PC-9 (cell line): ENCODE measurements at regions not wholly inside any gene's neighbourhood (a gene's known extent, or its start where the extent isn't known, plus 50 kb on each side); places are given as distances from the start of the nearest gene placed in this dataset.

ENCODE experiments used
- BruUV-seq: library from RNA; stranded (reverse); fragments of 400-500 nt; replicated peaks from 2 replicates; lab custom pipeline; 2021; lab: Mats Ljungman, UMichigan
- CTCF ChIA-PET: fragments of 300-600 bp; sonication (Branson Sonifier 250); formaldehyde crosslinking; loops from one replicate; lab custom pipeline; 2022; ENCODE audit warnings: antibody characterized with exemption; lab: Charles Lee
- POLR2A ChIA-PET: fragments of 300-600 bp; sonication (Branson Sonifier 250); formaldehyde crosslinking; loops from one replicate; lab custom pipeline; 2022; ENCODE audit warnings: antibody characterized with exemption; ENCODE audit not compliant: unreplicated experiment; lab: Charles Lee
- DNase-seq, 2 experiments: peaks; one replicate each; pipeline versions ENCODE4 v3.0.0 to v3.0.0-alpha.2; 2015 to 2022; ENCODE audit warnings: mixed read lengths in 1 of 2
- H2AFZ ChIP-seq: fragments of 200-600 bp; sonication (generic); 2 replicates; pipeline ENCODE4 v1.8.1; 2017; ENCODE audit warnings: antibody characterized with exemption
- H3F3A ChIP-seq: fragments of 200-600 bp; sonication (generic); 2 replicates; pipeline ENCODE4 v1.8.1; 2017; ENCODE audit warnings: antibody characterized with exemption, mild to moderate bottlenecking, low read depth; ENCODE audit not compliant: insufficient read depth
- H3K27ac ChIP-seq: fragments of 200-600 bp; sonication (generic); 2 replicates; pipeline ENCODE4 v1.6.1; 2016; ENCODE audit warnings: mixed run types
- H3K27me3 ChIP-seq: fragments of 200-600 bp; sonication (generic); 2 replicates; pipeline ENCODE4 v1.6.1; 2016; ENCODE audit warnings: low read depth, mixed run types; ENCODE audit not compliant: insufficient read depth
- H3K36me3 ChIP-seq: fragments of 200-600 bp; sonication (generic); 2 replicates; pipeline ENCODE4 v1.6.1; 2016; ENCODE audit warnings: low read depth, mixed run types
- H3K4me1 ChIP-seq: fragments of 200-600 bp; sonication (generic); replicated peaks from 2 replicates; pipeline ENCODE4 v1.6.1; 2016; ENCODE audit warnings: mixed run types; ENCODE audit not compliant: insufficient read depth
- H3K4me2 ChIP-seq: fragments of 200-600 bp; sonication (generic); 2 replicates; pipeline ENCODE4 v1.6.1; 2017; ENCODE audit warnings: mixed run types
- H3K4me3 ChIP-seq: fragments of 200-600 bp; sonication (generic); 2 replicates; pipeline ENCODE4 v1.6.1; 2016; ENCODE audit warnings: mixed run types
- H3K79me2 ChIP-seq: fragments of 200-600 bp; sonication (generic); 2 replicates; pipeline ENCODE4 v1.6.1; 2017; ENCODE audit warnings: low read depth, mixed run types
- H3K9me2 ChIP-seq: fragments of 200-600 bp; sonication (generic); 2 replicates; pipeline ENCODE4 v1.8.1; 2017; ENCODE audit warnings: mild to moderate bottlenecking; ENCODE audit not compliant: insufficient read depth
- H3K9me3 ChIP-seq: fragments of 200-600 bp; sonication (generic); 2 replicates; pipeline ENCODE4 v1.8.1; 2016; ENCODE audit warnings: low read depth; ENCODE audit not compliant: insufficient read depth
- H4K20me1 ChIP-seq: fragments of 200-600 bp; sonication (generic); 2 replicates; pipeline ENCODE4 v1.8.1; 2017; ENCODE audit not compliant: insufficient read depth
- CTCF ChIP-seq: fragments of 200-600 bp; sonication (generic); conservative IDR thresholded peaks from 2 replicates; pipeline ENCODE4 v1.6.1; 2017; ENCODE audit warnings: mixed run types, antibody characterized with exemption, mild to moderate bottlenecking, moderate library complexity
- EZH2 ChIP-seq: fragments of 200-600 bp; sonication (generic); IDR thresholded peaks from 2 replicates; pipeline ENCODE4 v1.8.0; 2017; ENCODE audit warnings: antibody characterized with exemption, low read depth
- intact Hi-C: fragments of 100-400 bp; cut with micrococcal nuclease; formaldehyde crosslinking; loops from one replicate; pipeline ENCODE4 v1.10.0; 2022; ENCODE audit not compliant: unreplicated experiment

GRCh38 chr5:89584339-89584956, 701.5 kb upstream of the MEF2C start:
- peak in 1 of 2 experiments; percentile 39 for DNase-seq
- POLR2A ChIA-PET: no interaction called here
- Histone ChIP-seq H3K4me3 (no peak overlapping the region), H2AFZ (0 out of 2 replicates have a peak overlapping the region, but pooled peaks have one; percentile 8), H3K9me3 (no peaks in the 10 kb centered on the region), H3K36me3 (no peaks in the 10 kb centered on the region), H3K4me1 (no peaks in the 10 kb centered on the region), H3K4me2 (no peak overlapping the region; the same call in 1 of the 2 replicates), H4K20me1 (no peaks in the 10 kb centered on the region), H3F3A (no peaks in the 10 kb centered on the region), H3K79me2 (no peaks in the 10 kb centered on the region), H3K27ac (no peak overlapping the region), H3K9me2 (no peaks in the 10 kb centered on the region), H3K27me3 (no peaks in the 10 kb centered on the region)
- CTCF ChIA-PET: no interaction called here
- intact Hi-C loops: no loop called here
- TF ChIP-seq EZH2 (no peak), CTCF (no peak)
- no TSS peak for BruUV-seq

- CTCF ChIA-PET: no interaction called here
- no peaks in the 10 kb centered on the region for H3F3A ChIP-seq
- DNase-seq: no peak
- no peak overlapping the region for H3K4me2 ChIP-seq
- no TSS peak for BruUV-seq
- intact Hi-C loops: no loop called here
- no peak overlapping the region for H2AFZ ChIP-seq
- H3K36me3 ChIP-seq: no peaks in the 10 kb centered on the region
- no peak overlapping the region for H3K27ac ChIP-seq
- no peak for TF ChIP-seq CTCF
- no peak for TF ChIP-seq EZH2
- no peak overlapping the region for H3K4me3 ChIP-seq
- POLR2A ChIA-PET: no interaction called here
- no peaks in the 10 kb centered on the region for H4K20me1 ChIP-seq
- no peaks in the 10 kb centered on the region for H3K9me3 ChIP-seq
- H3K4me1 ChIP-seq: no peaks in the 10 kb centered on the region
- H3K27me3 ChIP-seq: no peaks in the 10 kb centered on the region
- no peaks in the 10 kb centered on the region for H3K9me2 ChIP-seq
- no peaks in the 10 kb centered on the region for H3K79me2 ChIP-seq
Observed at GRCh38 chr5:89583534-89583933, 700.5 kb upstream of the MEF2C start.

GRCh38 chr5:89582768-89583339, 699.9 kb upstream of the MEF2C start:
- CTCF ChIA-PET: no interaction called here

More at GRCh38 chr5:89582768-89583339, 699.9 kb upstream of the MEF2C start:
- no peaks in the 10 kb centered on the region for H3K79me2 ChIP-seq
- TF ChIP-seq CTCF (no peak), EZH2 (no peak)
- intact Hi-C loops: no loop called here
- H3K4me2 ChIP-seq: no peak overlapping the region
- H3K27ac ChIP-seq: no peak overlapping the region
- H3F3A ChIP-seq: no peaks in the 10 kb centered on the region
- DNase-seq: no peak
- BruUV-seq: no TSS peak
- H4K20me1 ChIP-seq: no peaks in the 10 kb centered on the region
- 0 out of 2 replicates have a peak, but pooled peaks cover 2% of the 10 kb centered on the region for H3K9me2 ChIP-seq
- no peak overlapping the region for H2AFZ ChIP-seq
- no peaks in the 10 kb centered on the region for H3K4me1 ChIP-seq
- H3K4me3 ChIP-seq: no peak overlapping the region
- no peaks in the 10 kb centered on the region for H3K36me3 ChIP-seq
- H3K9me3 ChIP-seq: no peaks in the 10 kb centered on the region
- no peaks in the 10 kb centered on the region for H3K27me3 ChIP-seq
- POLR2A ChIA-PET: no interaction called here
